HG02759 (cell line): ENCODE measurements at regions not wholly inside any gene's neighbourhood (a gene's known extent, or its start where the extent isn't known, plus 50 kb on each side); places are given as distances from the start of the nearest gene placed in this dataset.
"Not testable (repeated sequence)": the region's sequence is repeated elsewhere in the genome, so short reads cannot be mapped to it uniquely, and the experiment has no call there.

ENCODE experiments used
- ATAC-seq: cut with Tn5 transposase; IDR thresholded peaks from one replicate; pipeline ENCODE4 v1.9.1; 2021; ENCODE audit warnings: mild to moderate bottlenecking, moderate library complexity; ENCODE audit not compliant: unreplicated experiment

GRCh38 chr7:79513261-79513660 lies 59.8 kb upstream of the MAGI2 start:
- ATAC-seq: no peak

- ATAC-seq: no peak
These were observed 58.8 kb upstream of the MAGI2 start for GRCh38 chr7:79512261-79512660.

GRCh38 chr7:79511056-79511455 lies 57.6 kb upstream of the MAGI2 start:
- not testable (repeated sequence) for ATAC-seq

- no peak for ATAC-seq
These were observed 53.7 kb upstream of the MAGI2 start for GRCh38 chr7:79507131-79507530.

- ATAC-seq: no peak
These were observed 53.0 kb upstream of the MAGI2 start for GRCh38 chr7:79506481-79506880.

GRCh38 chr7:79504607-79505389 lies 51.3 kb upstream of the MAGI2 start:
- ATAC-seq: no peak
